GM06990 (cell line): ENCODE measurements at regions not wholly inside any gene's neighbourhood (a gene's known extent, or its start where the extent isn't known, plus 50 kb on each side); places are given as distances from the start of the nearest gene placed in this dataset.

Experiments used
- DNase-seq: peaks from one replicate; pipeline ENCODE4 v3.0.0-alpha.2; 2011; ENCODE audit not compliant: insufficient read length; ENCODE audit errors: extremely low read depth
- H3K27me3 ChIP-seq: replicated peaks from 2 replicates; pipeline ENCODE4 v1.6.0; 2011; ENCODE audit warnings: low read length; ENCODE audit not compliant: control insufficient read depth, insufficient read depth
- H3K36me3 ChIP-seq: 2 replicates; pipeline ENCODE4 v1.5.1; 2011; ENCODE audit warnings: low read length; ENCODE audit not compliant: control insufficient read depth, insufficient read depth
- H3K4me3 ChIP-seq: replicated peaks from 2 replicates; pipeline ENCODE4 v1.5.1; 2011; ENCODE audit warnings: low read depth, mild to moderate bottlenecking, control low read depth, low read length
- TF ChIP-seq, protein P1 (sequence below): IDR thresholded peaks from 2 replicates; pipeline ENCODE4 v1.5.1; 2011; ENCODE audit warnings: low read length, control low read depth, mild to moderate bottlenecking, inconsistent platforms; ENCODE audit not compliant: insufficient read depth, poor library complexity, severe bottlenecking

DNA sequence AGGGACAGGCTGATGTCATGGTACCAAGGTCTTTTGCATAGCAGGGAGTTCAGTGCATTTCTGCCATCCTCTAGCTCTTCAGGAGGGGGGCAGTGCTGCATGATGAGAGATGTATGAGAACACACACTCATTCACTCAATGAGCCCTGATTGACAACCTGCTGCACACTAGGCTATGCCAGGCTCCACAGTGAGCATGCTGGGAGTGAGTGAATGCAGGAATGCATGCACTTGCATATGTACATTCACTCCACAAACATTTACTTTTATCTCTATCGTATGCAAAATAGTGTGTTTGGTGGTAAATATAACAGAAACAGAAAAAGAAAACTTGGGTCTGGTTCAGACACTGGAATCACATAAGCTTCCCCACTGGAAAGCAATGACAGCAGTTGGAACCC lies 374.1 kb upstream of the C16orf82 start:
- H3K27me3 ChIP-seq = no peaks in the 10 kb centered on the region
- no peak for DNase-seq
- H3K4me3 ChIP-seq = no peak overlapping the region
- H3K36me3 ChIP-seq = no peaks in the 10 kb centered on the region
- TF ChIP-seq, protein P1, sequence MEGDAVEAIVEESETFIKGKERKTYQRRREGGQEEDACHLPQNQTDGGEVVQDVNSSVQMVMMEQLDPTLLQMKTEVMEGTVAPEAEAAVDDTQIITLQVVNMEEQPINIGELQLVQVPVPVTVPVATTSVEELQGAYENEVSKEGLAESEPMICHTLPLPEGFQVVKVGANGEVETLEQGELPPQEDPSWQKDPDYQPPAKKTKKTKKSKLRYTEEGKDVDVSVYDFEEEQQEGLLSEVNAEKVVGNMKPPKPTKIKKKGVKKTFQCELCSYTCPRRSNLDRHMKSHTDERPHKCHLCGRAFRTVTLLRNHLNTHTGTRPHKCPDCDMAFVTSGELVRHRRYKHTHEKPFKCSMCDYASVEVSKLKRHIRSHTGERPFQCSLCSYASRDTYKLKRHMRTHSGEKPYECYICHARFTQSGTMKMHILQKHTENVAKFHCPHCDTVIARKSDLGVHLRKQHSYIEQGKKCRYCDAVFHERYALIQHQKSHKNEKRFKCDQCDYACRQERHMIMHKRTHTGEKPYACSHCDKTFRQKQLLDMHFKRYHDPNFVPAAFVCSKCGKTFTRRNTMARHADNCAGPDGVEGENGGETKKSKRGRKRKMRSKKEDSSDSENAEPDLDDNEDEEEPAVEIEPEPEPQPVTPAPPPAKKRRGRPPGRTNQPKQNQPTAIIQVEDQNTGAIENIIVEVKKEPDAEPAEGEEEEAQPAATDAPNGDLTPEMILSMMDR = no peak

GRCh38 chr16:26697807-26698206 lies 368.9 kb upstream of the C16orf82 start:
- no peak for DNase-seq
- no peaks in the 10 kb centered on the region for H3K27me3 ChIP-seq
- no peaks in the 10 kb centered on the region for H3K36me3 ChIP-seq
- no peak overlapping the region for H3K4me3 ChIP-seq
- TF ChIP-seq, protein P1 = no peak

- no peak for DNase-seq
- H3K36me3 ChIP-seq = no peaks in the 10 kb centered on the region
- H3K27me3 ChIP-seq = no peaks in the 10 kb centered on the region
- H3K4me3 ChIP-seq = no peak overlapping the region
- TF ChIP-seq, protein P1 = no peak
These were observed 366.5 kb upstream of the C16orf82 start for GRCh38 chr16:26700250-26700649.

DNA sequence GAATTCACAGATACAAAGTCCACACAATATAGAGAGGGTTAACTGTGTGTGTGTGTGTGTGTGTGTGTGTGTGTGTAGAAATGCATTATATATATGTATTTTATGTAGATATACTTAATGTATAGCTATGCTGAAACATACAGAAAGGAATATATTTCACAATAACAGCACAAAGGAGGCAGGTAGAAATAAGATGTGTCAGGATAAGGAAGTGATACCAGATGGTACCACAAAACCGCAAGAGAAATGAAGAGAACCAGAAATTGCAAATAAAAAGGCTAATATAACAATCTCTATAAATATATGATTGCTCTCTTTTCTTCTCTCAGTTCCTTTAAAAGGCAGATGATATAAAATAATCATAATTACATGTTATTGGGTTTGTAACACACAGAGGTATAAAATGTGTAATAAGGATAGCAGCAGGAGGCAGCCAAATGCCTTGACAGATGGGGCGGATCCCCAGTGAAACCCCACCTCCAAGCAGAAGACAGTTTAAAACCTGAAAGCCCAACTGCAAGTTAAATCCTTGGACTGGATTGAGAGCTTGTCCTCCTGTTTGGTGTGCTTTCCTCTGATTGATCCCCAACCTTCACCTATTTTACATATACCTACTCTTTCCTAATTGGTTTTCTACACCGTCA lies 365.4 kb upstream of the C16orf82 start:
- no peak for DNase-seq
- Histone ChIP-seq H3K36me3 (no peaks in the 10 kb centered on the region), H3K4me3 (no peak overlapping the region), H3K27me3 (no peaks in the 10 kb centered on the region)
- TF ChIP-seq, protein P1 = no peak

DNA sequence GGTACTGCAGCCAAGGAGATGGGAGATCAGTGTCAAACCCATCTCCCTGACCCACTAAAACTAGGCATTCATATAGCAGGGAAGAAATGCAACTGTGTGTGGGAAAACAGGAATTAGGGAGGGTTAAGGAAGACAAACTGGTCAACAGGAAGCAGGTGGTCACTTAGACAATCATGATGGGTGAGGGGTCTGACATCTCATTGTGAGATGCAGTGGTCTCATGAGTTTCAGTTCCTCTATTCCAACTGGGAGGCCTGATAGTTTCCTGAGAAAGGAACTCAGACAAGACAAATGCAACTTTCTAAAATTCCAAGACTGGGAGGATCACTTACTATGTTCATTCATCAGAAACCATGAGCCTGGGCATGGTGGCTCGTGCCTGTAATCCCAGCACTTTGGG lies 361.4 kb upstream of the C16orf82 start:
- H3K4me3 ChIP-seq = no peak overlapping the region
- TF ChIP-seq, protein P1 = no peak
- no peak for DNase-seq
- no peaks in the 10 kb centered on the region for H3K36me3 ChIP-seq
- H3K27me3 ChIP-seq = no peaks in the 10 kb centered on the region

GRCh38 chr16:26708428-26708827 lies 358.3 kb upstream of the C16orf82 start:
- H3K27me3 ChIP-seq = no peaks in the 10 kb centered on the region
- DNase-seq = no peak
- no peak overlapping the region for H3K4me3 ChIP-seq
- H3K36me3 ChIP-seq = no peaks in the 10 kb centered on the region
- TF ChIP-seq, protein P1 = no peak
